Activated T-cell treated with anti-CD3 and anti-CD28 coated beads, Interleukin-2, amount 50 U/mL, for 1 hour (primary cell): ENCODE measurements at regions not wholly inside any gene's neighbourhood (a gene's known extent, or its start where the extent isn't known, plus 50 kb on each side); places are given as distances from the start of the nearest gene placed in this dataset.
"Not testable (repeated sequence)": the region's sequence is repeated elsewhere in the genome, so short reads cannot be mapped to it uniquely, and the experiment has no call there.

Experiments
- DNase-seq: peaks from one replicate; pipeline ENCODE4 v3.0.0-alpha.2; 2020

- DNase-seq: no peak
Observed at GRCh38 chr5:14054111-14054854, 88.9 kb upstream of the TRIO start.

GRCh38 chr5:14050821-14051220 is 92.3 kb upstream of the TRIO start:
- DNase-seq: no peak

GRCh38 chr5:14048434-14048833 is 94.7 kb upstream of the TRIO start:
- DNase-seq: no peak

- DNase-seq: no peak
Observed at GRCh38 chr5:14041528-14042192, 97.2 kb upstream of the DNAH5 start.

GRCh38 chr5:14040542-14040941 is 96.1 kb upstream of the DNAH5 start:
- DNase-seq: no peak

- no peak for DNase-seq
Observed at GRCh38 chr5:14039576-14039975, 95.1 kb upstream of the DNAH5 start.

- no peak for DNase-seq
Observed at GRCh38 chr5:14039063-14039462, 94.6 kb upstream of the DNAH5 start.

- DNase-seq: no peak
Observed at GRCh38 chr5:14038341-14038959, 94.0 kb upstream of the DNAH5 start.

GRCh38 chr5:14036947-14037346 is 92.5 kb upstream of the DNAH5 start:
- no peak for DNase-seq

GRCh38 chr5:14036514-14036913 is 92.0 kb upstream of the DNAH5 start:
- DNase-seq: no peak

- no peak for DNase-seq
Observed at GRCh38 chr5:14035859-14036503, 91.5 kb upstream of the DNAH5 start.

- no peak for DNase-seq
Observed at GRCh38 chr5:14034963-14035362, 90.5 kb upstream of the DNAH5 start.

GRCh38 chr5:14032918-14033317 is 88.4 kb upstream of the DNAH5 start:
- no peak for DNase-seq

- no peak for DNase-seq
Observed at GRCh38 chr5:14028938-14029584, 84.6 kb upstream of the DNAH5 start.

- DNase-seq: no peak
Observed at GRCh38 chr5:14028188-14028587, 83.7 kb upstream of the DNAH5 start.

- no peak for DNase-seq
Observed at GRCh38 chr5:14025569-14026286, 81.2 kb upstream of the DNAH5 start.

- no peak for DNase-seq
Observed at GRCh38 chr5:14022971-14023370, 78.5 kb upstream of the DNAH5 start.

- not testable (repeated sequence) for DNase-seq
Observed at GRCh38 chr5:14020944-14021343, 76.5 kb upstream of the DNAH5 start.

GRCh38 chr5:14019768-14020290 is 75.3 kb upstream of the DNAH5 start:
- DNase-seq: no peak

GRCh38 chr5:14017904-14018303 is 73.4 kb upstream of the DNAH5 start:
- no peak for DNase-seq

- DNase-seq: no peak
Observed at GRCh38 chr5:14016549-14016948, 72.1 kb upstream of the DNAH5 start.
